HEK293 (cell line): ENCODE measurements at regions not wholly inside any gene's neighbourhood (a gene's known extent, or its start where the extent isn't known, plus 50 kb on each side); places are given as distances from the start of the nearest gene placed in this dataset.

ENCODE experiments used
- GLIS1 ChIP-seq: fragments of 450-650 bp; formaldehyde crosslinking; IDR thresholded peaks from 2 replicates; pipeline ENCODE4 v1.5.1; 2016; ENCODE audit warnings: missing biosample characterization, missing genetic modification characterization
- ZNF416 ChIP-seq: fragments of 450-650 bp; formaldehyde crosslinking; IDR thresholded peaks from 2 replicates; pipeline ENCODE4 v1.5.1; 2016; ENCODE audit warnings: missing biosample characterization, missing genetic modification characterization
- TF ChIP-seq, protein P1 (sequence below): fragments of 450-650 bp; formaldehyde crosslinking; IDR thresholded peaks from 2 replicates; pipeline ENCODE4 v1.5.1; 2016; ENCODE audit warnings: missing biosample characterization, missing genetic modification characterization
- TF ChIP-seq, protein P2 (sequence below): fragments of 450-650 bp; formaldehyde crosslinking; IDR thresholded peaks from 2 replicates; pipeline ENCODE4 v1.5.1; 2016; ENCODE audit warnings: missing biosample characterization, missing genetic modification characterization

DNA sequence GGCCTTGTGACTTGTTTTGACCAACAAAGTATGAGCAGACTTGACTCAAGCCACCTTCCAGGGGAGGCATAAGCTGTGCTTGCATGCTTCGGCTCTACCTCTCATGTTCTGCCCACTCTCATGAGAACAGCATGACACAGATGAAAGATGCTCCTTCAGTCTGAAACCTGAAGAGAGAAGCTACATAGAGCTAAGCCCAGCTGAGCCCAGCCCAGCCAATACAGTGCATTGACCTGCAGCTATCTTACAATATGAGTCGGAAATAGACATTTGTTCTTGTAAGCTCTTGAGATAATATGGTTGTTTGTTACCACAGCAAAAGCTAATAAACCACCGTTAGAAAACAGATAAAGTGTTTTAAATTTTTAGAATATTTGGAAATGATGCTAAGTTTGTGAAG lies 426.7 kb upstream of the PKDCC start:
- TF ChIP-seq, protein P1, sequence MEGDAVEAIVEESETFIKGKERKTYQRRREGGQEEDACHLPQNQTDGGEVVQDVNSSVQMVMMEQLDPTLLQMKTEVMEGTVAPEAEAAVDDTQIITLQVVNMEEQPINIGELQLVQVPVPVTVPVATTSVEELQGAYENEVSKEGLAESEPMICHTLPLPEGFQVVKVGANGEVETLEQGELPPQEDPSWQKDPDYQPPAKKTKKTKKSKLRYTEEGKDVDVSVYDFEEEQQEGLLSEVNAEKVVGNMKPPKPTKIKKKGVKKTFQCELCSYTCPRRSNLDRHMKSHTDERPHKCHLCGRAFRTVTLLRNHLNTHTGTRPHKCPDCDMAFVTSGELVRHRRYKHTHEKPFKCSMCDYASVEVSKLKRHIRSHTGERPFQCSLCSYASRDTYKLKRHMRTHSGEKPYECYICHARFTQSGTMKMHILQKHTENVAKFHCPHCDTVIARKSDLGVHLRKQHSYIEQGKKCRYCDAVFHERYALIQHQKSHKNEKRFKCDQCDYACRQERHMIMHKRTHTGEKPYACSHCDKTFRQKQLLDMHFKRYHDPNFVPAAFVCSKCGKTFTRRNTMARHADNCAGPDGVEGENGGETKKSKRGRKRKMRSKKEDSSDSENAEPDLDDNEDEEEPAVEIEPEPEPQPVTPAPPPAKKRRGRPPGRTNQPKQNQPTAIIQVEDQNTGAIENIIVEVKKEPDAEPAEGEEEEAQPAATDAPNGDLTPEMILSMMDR, result no peak
- TF ChIP-seq ZNF416 (tag by site-specific recombination) (no peak), GLIS1 (tag by site-specific recombination) (no peak)
- TF ChIP-seq, protein P2, sequence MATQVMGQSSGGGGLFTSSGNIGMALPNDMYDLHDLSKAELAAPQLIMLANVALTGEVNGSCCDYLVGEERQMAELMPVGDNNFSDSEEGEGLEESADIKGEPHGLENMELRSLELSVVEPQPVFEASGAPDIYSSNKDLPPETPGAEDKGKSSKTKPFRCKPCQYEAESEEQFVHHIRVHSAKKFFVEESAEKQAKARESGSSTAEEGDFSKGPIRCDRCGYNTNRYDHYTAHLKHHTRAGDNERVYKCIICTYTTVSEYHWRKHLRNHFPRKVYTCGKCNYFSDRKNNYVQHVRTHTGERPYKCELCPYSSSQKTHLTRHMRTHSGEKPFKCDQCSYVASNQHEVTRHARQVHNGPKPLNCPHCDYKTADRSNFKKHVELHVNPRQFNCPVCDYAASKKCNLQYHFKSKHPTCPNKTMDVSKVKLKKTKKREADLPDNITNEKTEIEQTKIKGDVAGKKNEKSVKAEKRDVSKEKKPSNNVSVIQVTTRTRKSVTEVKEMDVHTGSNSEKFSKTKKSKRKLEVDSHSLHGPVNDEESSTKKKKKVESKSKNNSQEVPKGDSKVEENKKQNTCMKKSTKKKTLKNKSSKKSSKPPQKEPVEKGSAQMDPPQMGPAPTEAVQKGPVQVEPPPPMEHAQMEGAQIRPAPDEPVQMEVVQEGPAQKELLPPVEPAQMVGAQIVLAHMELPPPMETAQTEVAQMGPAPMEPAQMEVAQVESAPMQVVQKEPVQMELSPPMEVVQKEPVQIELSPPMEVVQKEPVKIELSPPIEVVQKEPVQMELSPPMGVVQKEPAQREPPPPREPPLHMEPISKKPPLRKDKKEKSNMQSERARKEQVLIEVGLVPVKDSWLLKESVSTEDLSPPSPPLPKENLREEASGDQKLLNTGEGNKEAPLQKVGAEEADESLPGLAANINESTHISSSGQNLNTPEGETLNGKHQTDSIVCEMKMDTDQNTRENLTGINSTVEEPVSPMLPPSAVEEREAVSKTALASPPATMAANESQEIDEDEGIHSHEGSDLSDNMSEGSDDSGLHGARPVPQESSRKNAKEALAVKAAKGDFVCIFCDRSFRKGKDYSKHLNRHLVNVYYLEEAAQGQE (tag by site-specific recombination), result no peak
